HS-27A (cell line): ENCODE measurements at regions not wholly inside any gene's neighbourhood (a gene's known extent, or its start where the extent isn't known, plus 50 kb on each side); places are given as distances from the start of the nearest gene placed in this dataset.

Experiments
- DNase-seq: peaks from one replicate; pipeline ENCODE4 v3.0.0-alpha.2; 2012; ENCODE audit warnings: low read depth, missing footprints

- no peak for DNase-seq
Observed at GRCh38 chr22:47589271-47590250, 827.1 kb downstream of the TBC1D22A start.

- DNase-seq = no peak
Observed at GRCh38 chr22:47588578-47588960, 826.1 kb downstream of the TBC1D22A start.

GRCh38 chr22:47587861-47588577, 825.6 kb downstream of the TBC1D22A start:
- DNase-seq = no peak

GRCh38 chr22:47587361-47587760, 824.9 kb downstream of the TBC1D22A start:
- no peak for DNase-seq

- no peak for DNase-seq
Observed at GRCh38 chr22:47586946-47587345, 824.5 kb downstream of the TBC1D22A start.

- DNase-seq = no peak
Observed at GRCh38 chr22:47586038-47586437, 823.6 kb downstream of the TBC1D22A start.

GRCh38 chr22:47583959-47584562, 821.6 kb downstream of the TBC1D22A start:
- no peak for DNase-seq

GRCh38 chr22:47582067-47582466, 819.6 kb downstream of the TBC1D22A start:
- DNase-seq = no peak

- DNase-seq = no peak
Observed at GRCh38 chr22:47580121-47580520, 817.7 kb downstream of the TBC1D22A start.

- no peak for DNase-seq
Observed at GRCh38 chr22:47576908-47577307, 814.5 kb downstream of the TBC1D22A start.

- no peak for DNase-seq
Observed at GRCh38 chr22:47575291-47575690, 812.8 kb downstream of the TBC1D22A start.

- DNase-seq = no peak
Observed at GRCh38 chr22:47574556-47574955, 812.1 kb downstream of the TBC1D22A start.

GRCh38 chr22:47573141-47573540, 810.7 kb downstream of the TBC1D22A start:
- DNase-seq = no peak

GRCh38 chr22:47572443-47572842, 810.0 kb downstream of the TBC1D22A start:
- DNase-seq = no peak

- DNase-seq = no peak
Observed at GRCh38 chr22:47571616-47572015, 809.2 kb downstream of the TBC1D22A start.

GRCh38 chr22:47570851-47571250, 808.4 kb downstream of the TBC1D22A start:
- no peak for DNase-seq

GRCh38 chr22:47570300-47570685, 807.8 kb downstream of the TBC1D22A start:
- DNase-seq = no peak

GRCh38 chr22:47569389-47570299, 807.2 kb downstream of the TBC1D22A start:
- DNase-seq = no peak

GRCh38 chr22:47568700-47569099, 806.2 kb downstream of the TBC1D22A start:
- DNase-seq = no peak

GRCh38 chr22:47567126-47568090, 805.0 kb downstream of the TBC1D22A start:
- no peak for DNase-seq
